HG02763 (cell line): ENCODE measurements at regions not wholly inside any gene's neighbourhood (a gene's known extent, or its start where the extent isn't known, plus 50 kb on each side); places are given as distances from the start of the nearest gene placed in this dataset.
"Not testable (repeated sequence)": the region's sequence is repeated elsewhere in the genome, so short reads cannot be mapped to it uniquely, and the experiment has no call there.

Source experiments
- ATAC-seq: cut with Tn5 transposase; IDR thresholded peaks from one replicate; pipeline ENCODE4 v1.9.1; 2021; ENCODE audit warnings: mild to moderate bottlenecking, moderate library complexity; ENCODE audit not compliant: unreplicated experiment

GRCh38 chr9:40097992-40098391 is 742.5 kb downstream of the SPATA31A1 start:
- ATAC-seq, result not testable (repeated sequence)

GRCh38 chr9:40106003-40106782 is 750.7 kb downstream of the SPATA31A1 start:
- peak; percentile 44 for ATAC-seq

- not testable (repeated sequence) for ATAC-seq
These were observed 751.3 kb downstream of the SPATA31A1 start for GRCh38 chr9:40106783-40107248.

- not testable (repeated sequence) for ATAC-seq
These were observed 751.8 kb downstream of the SPATA31A1 start for GRCh38 chr9:40107251-40107650.

GRCh38 chr9:40108465-40108864 is 753.0 kb downstream of the SPATA31A1 start:
- not testable (repeated sequence) for ATAC-seq

- ATAC-seq, result not testable (repeated sequence)
These were observed 755.3 kb downstream of the SPATA31A1 start for GRCh38 chr9:40110751-40111150.

- ATAC-seq, result not testable (repeated sequence)
These were observed 756.1 kb downstream of the SPATA31A1 start for GRCh38 chr9:40111571-40111970.

GRCh38 chr9:40130598-40130997 is 775.1 kb downstream of the SPATA31A1 start:
- ATAC-seq, result not testable (repeated sequence)

GRCh38 chr9:40169204-40169603 is 813.7 kb downstream of the SPATA31A1 start:
- ATAC-seq, result not testable (repeated sequence)

GRCh38 chr9:40173316-40173715 is 817.8 kb downstream of the SPATA31A1 start:
- ATAC-seq, result not testable (repeated sequence)

GRCh38 chr9:40174035-40174434 is 818.6 kb downstream of the SPATA31A1 start:
- ATAC-seq, result not testable (repeated sequence)

GRCh38 chr9:40177403-40177802 is 821.9 kb downstream of the SPATA31A1 start:
- ATAC-seq, result not testable (repeated sequence)

- ATAC-seq, result not testable (repeated sequence)
These were observed 835.9 kb downstream of the SPATA31A1 start for GRCh38 chr9:40191403-40191802.

- not testable (repeated sequence) for ATAC-seq
These were observed 836.7 kb downstream of the SPATA31A1 start for GRCh38 chr9:40192162-40192561.

GRCh38 chr9:40196165-40196714 is 840.8 kb downstream of the SPATA31A1 start:
- not testable (repeated sequence) for ATAC-seq

- ATAC-seq, result not testable (repeated sequence)
These were observed 841.3 kb downstream of the SPATA31A1 start for GRCh38 chr9:40196803-40197202.

GRCh38 chr9:40221596-40222233 is 866.2 kb downstream of the SPATA31A1 start:
- ATAC-seq, result not testable (repeated sequence)

- ATAC-seq, result not testable (repeated sequence)
These were observed 867.2 kb downstream of the SPATA31A1 start for GRCh38 chr9:40222617-40223200.

- ATAC-seq, result not testable (repeated sequence)
These were observed 867.9 kb downstream of the SPATA31A1 start for GRCh38 chr9:40223353-40223752.
